ENCODE measurements at regions not wholly inside any gene's neighbourhood (a gene's known extent, or its start where the extent isn't known, plus 50 kb on each side); places are given as distances from the start of the nearest gene placed in this dataset.

GRCh38 chr2:78564666-78565065 lies 460.8 kb upstream of the REG3G start:
- TF ChIP-seq CTCF (IDR thresholded peaks at IDR 0.05; ENCODE audit: low read length) (no peak), EZH2 (IDR thresholded peaks at IDR 0.05; ENCODE audit: borderline replicate concordance, low read length) (no peak)

Data from OCI-LY1 (cell line).